ENCODE measurements at regions not wholly inside any gene's neighbourhood (a gene's known extent, or its start where the extent isn't known, plus 50 kb on each side); places are given as distances from the start of the nearest gene placed in this dataset.

GRCh38 chr18:28526196-28526595 lies 349.3 kb upstream of the CDH2 start:
- intact Hi-C loops (cut with micrococcal nuclease) = no loop called here
- POLR2A ChIA-PET (ENCODE audit: partially characterized antibody) = no interaction called here
- no peaks in the 10 kb centered on the region for H3K36me3 Mint-ChIP-seq
- H3K4me3 Mint-ChIP-seq = no peak overlapping the region
- H3K27ac Mint-ChIP-seq = no peak overlapping the region
- CTCF ChIA-PET (ENCODE audit: partially characterized antibody) = no interaction called here
- Histone ChIP-seq H3K4me3 (ENCODE audit: low read length in 2 of 2) (no peak overlapping the region), H3K4me1 (ENCODE audit: insufficient read depth, low read length) (no peaks in the 10 kb centered on the region), H3K27me3 (ENCODE audit: insufficient read depth, low read length) (no peaks in the 10 kb centered on the region), H3K36me3 (ENCODE audit: insufficient read depth, low read length) (no peaks in the 10 kb centered on the region), H3K27ac (ENCODE audit: low read depth, low read length) (no peak overlapping the region), H3K9me3 (ENCODE audit: control insufficient read depth in 1 of 2, low read length in 2 of 2) (no peaks in the 10 kb centered on the region)
- H3K9me3 Mint-ChIP-seq = peaks cover 0 to 23% (median 11%) of the 10 kb centered on the region in 8 donors
- DNase-seq = no peak
- no peaks in the 10 kb centered on the region for H3K4me1 Mint-ChIP-seq
- H3K27me3 Mint-ChIP-seq = no peaks in the 10 kb centered on the region

- ChIA-PET CTCF (ENCODE audit: partially characterized antibody) (no interaction called here), POLR2A (ENCODE audit: partially characterized antibody) (interaction anchor here (0.6 kb wide), 1 partner anchor 1395 kb away, joined by 3 read pairs; no protein-coding TSS in a partner anchor)
- intact Hi-C loops (cut with micrococcal nuclease) = no loop called here
- no peaks in the 10 kb centered on the region for H3K27me3 Mint-ChIP-seq
- H3K4me1 Mint-ChIP-seq = no peaks in the 10 kb centered on the region
- Histone ChIP-seq H3K4me3 (ENCODE audit: low read length in 2 of 2) (no peak overlapping the region), H3K27me3 (ENCODE audit: insufficient read depth, low read length) (no peaks in the 10 kb centered on the region), H3K27ac (ENCODE audit: low read depth, low read length) (no peak overlapping the region), H3K36me3 (ENCODE audit: insufficient read depth, low read length) (no peaks in the 10 kb centered on the region), H3K9me3 (ENCODE audit: control insufficient read depth in 1 of 2, low read length in 2 of 2) (no peaks in the 10 kb centered on the region), H3K4me1 (ENCODE audit: insufficient read depth, low read length) (no peaks in the 10 kb centered on the region)
- no peak overlapping the region for H3K27ac Mint-ChIP-seq
- no peaks in the 10 kb centered on the region for H3K36me3 Mint-ChIP-seq
- no peak overlapping the region for H3K4me3 Mint-ChIP-seq
- DNase-seq = no peak
- peaks cover 0 to 30% (median 13%) of the 10 kb centered on the region in 8 donors for H3K9me3 Mint-ChIP-seq
These were observed 347.0 kb upstream of the CDH2 start for GRCh38 chr18:28523758-28524475.

GRCh38 chr18:28522236-28522635 lies 345.3 kb upstream of the CDH2 start:
- Histone ChIP-seq H3K27ac (ENCODE audit: low read depth, low read length) (no peak overlapping the region), H3K9me3 (ENCODE audit: control insufficient read depth in 1 of 2, low read length in 2 of 2) (no peaks in the 10 kb centered on the region), H3K36me3 (ENCODE audit: insufficient read depth, low read length) (no peaks in the 10 kb centered on the region), H3K27me3 (ENCODE audit: insufficient read depth, low read length) (no peaks in the 10 kb centered on the region), H3K4me3 (ENCODE audit: low read length in 2 of 2) (no peak overlapping the region), H3K4me1 (ENCODE audit: insufficient read depth, low read length) (no peaks in the 10 kb centered on the region)
- H3K27me3 Mint-ChIP-seq = no peaks in the 10 kb centered on the region
- no peak overlapping the region for H3K27ac Mint-ChIP-seq
- DNase-seq = no peak
- H3K4me1 Mint-ChIP-seq = no peaks in the 10 kb centered on the region
- ChIA-PET CTCF (ENCODE audit: partially characterized antibody) (no interaction called here), POLR2A (ENCODE audit: partially characterized antibody) (no interaction called here)
- peaks cover 0 to 27% (median 14%) of the 10 kb centered on the region in 8 donors for H3K9me3 Mint-ChIP-seq
- intact Hi-C loops (cut with micrococcal nuclease) = no loop called here
- no peaks in the 10 kb centered on the region for H3K36me3 Mint-ChIP-seq
- H3K4me3 Mint-ChIP-seq = no peak overlapping the region

- no peak overlapping the region for H3K4me3 ChIP-seq (ENCODE audit: low read length in 2 of 2)
- Mint-ChIP-seq H3K36me3 (no peaks in the 10 kb centered on the region), H3K9me3 (peaks cover 0 to 33% (median 17%) of the 10 kb centered on the region in 8 donors), H3K27me3 (no peaks in the 10 kb centered on the region), H3K27ac (no peak overlapping the region), H3K4me3 (no peak overlapping the region), H3K4me1 (no peaks in the 10 kb centered on the region)
- no peak overlapping the region for H3K27ac ChIP-seq (ENCODE audit: low read depth, low read length)
- intact Hi-C loops (cut with micrococcal nuclease) = no loop called here
- ChIA-PET CTCF (ENCODE audit: partially characterized antibody) (no interaction called here), POLR2A (ENCODE audit: partially characterized antibody) (no interaction called here)
- no peaks in the 10 kb centered on the region for H3K27me3 ChIP-seq (ENCODE audit: insufficient read depth, low read length)
- H3K36me3 ChIP-seq (ENCODE audit: insufficient read depth, low read length) = no peaks in the 10 kb centered on the region
- no peaks in the 10 kb centered on the region for H3K9me3 ChIP-seq (ENCODE audit: control insufficient read depth in 1 of 2, low read length in 2 of 2)
- no peak for DNase-seq
- H3K4me1 ChIP-seq (ENCODE audit: insufficient read depth, low read length) = no peaks in the 10 kb centered on the region
These were observed 343.1 kb upstream of the CDH2 start for GRCh38 chr18:28519997-28520396.

GRCh38 chr18:28514699-28515098 lies 337.8 kb upstream of the CDH2 start:
- ChIA-PET POLR2A (ENCODE audit: partially characterized antibody) (no interaction called here), CTCF (ENCODE audit: partially characterized antibody) (no interaction called here)
- Histone ChIP-seq H3K27me3 (ENCODE audit: insufficient read depth, low read length) (no peaks in the 10 kb centered on the region), H3K4me1 (ENCODE audit: insufficient read depth, low read length) (no peaks in the 10 kb centered on the region), H3K36me3 (ENCODE audit: insufficient read depth, low read length) (no peaks in the 10 kb centered on the region), H3K27ac (ENCODE audit: low read depth, low read length) (no peak overlapping the region), H3K4me3 (ENCODE audit: low read length in 2 of 2) (no peak overlapping the region), H3K9me3 (ENCODE audit: control insufficient read depth in 1 of 2, low read length in 2 of 2) (no peaks in the 10 kb centered on the region)
- no peak for DNase-seq
- H3K36me3 Mint-ChIP-seq = no peaks in the 10 kb centered on the region
- H3K9me3 Mint-ChIP-seq = peaks cover 0 to 42% (median 23%) of the 10 kb centered on the region in 8 donors
- no peaks in the 10 kb centered on the region for H3K4me1 Mint-ChIP-seq
- no peaks in the 10 kb centered on the region for H3K27me3 Mint-ChIP-seq
- no peak overlapping the region for H3K4me3 Mint-ChIP-seq
- H3K27ac Mint-ChIP-seq = no peak overlapping the region
- intact Hi-C loops (cut with micrococcal nuclease) = no loop called here

- Histone ChIP-seq H3K4me1 (ENCODE audit: insufficient read depth, low read length) (no peaks in the 10 kb centered on the region), H3K9me3 (ENCODE audit: control insufficient read depth in 1 of 2, low read length in 2 of 2) (no peaks in the 10 kb centered on the region), H3K4me3 (ENCODE audit: low read length in 2 of 2) (no peak overlapping the region), H3K36me3 (ENCODE audit: insufficient read depth, low read length) (no peaks in the 10 kb centered on the region), H3K27ac (ENCODE audit: low read depth, low read length) (no peak overlapping the region), H3K27me3 (ENCODE audit: insufficient read depth, low read length) (no peaks in the 10 kb centered on the region)
- H3K4me1 Mint-ChIP-seq = no peaks in the 10 kb centered on the region
- H3K27ac Mint-ChIP-seq = no peak overlapping the region
- peaks cover 0 to 35% (median 22%) of the 10 kb centered on the region in 8 donors for H3K9me3 Mint-ChIP-seq
- ChIA-PET POLR2A (ENCODE audit: partially characterized antibody) (no interaction called here), CTCF (ENCODE audit: partially characterized antibody) (no interaction called here)
- no peak overlapping the region for H3K4me3 Mint-ChIP-seq
- intact Hi-C loops (cut with micrococcal nuclease) = no loop called here
- DNase-seq = no peak
- H3K36me3 Mint-ChIP-seq = no peaks in the 10 kb centered on the region
- H3K27me3 Mint-ChIP-seq = no peaks in the 10 kb centered on the region
These were observed 335.4 kb upstream of the CDH2 start for GRCh38 chr18:28512357-28512756.

- no peaks in the 10 kb centered on the region for H3K4me1 Mint-ChIP-seq
- H3K36me3 ChIP-seq (ENCODE audit: insufficient read depth, low read length) = no peaks in the 10 kb centered on the region
- H3K4me3 ChIP-seq (ENCODE audit: low read length in 2 of 2) = no peak overlapping the region
- H3K4me3 Mint-ChIP-seq = no peak overlapping the region
- H3K36me3 Mint-ChIP-seq = no peaks in the 10 kb centered on the region
- CTCF ChIA-PET (ENCODE audit: partially characterized antibody) = no interaction called here
- no peak overlapping the region for H3K27ac ChIP-seq (ENCODE audit: low read depth, low read length)
- H3K27me3 ChIP-seq (ENCODE audit: insufficient read depth, low read length) = no peaks in the 10 kb centered on the region
- H3K4me1 ChIP-seq (ENCODE audit: insufficient read depth, low read length) = no peaks in the 10 kb centered on the region
- intact Hi-C loops (cut with micrococcal nuclease) = no loop called here
- POLR2A ChIA-PET (ENCODE audit: partially characterized antibody) = no interaction called here
- no peaks in the 10 kb centered on the region for H3K27me3 Mint-ChIP-seq
- no peak for DNase-seq
- no peaks in the 10 kb centered on the region for H3K9me3 ChIP-seq (ENCODE audit: control insufficient read depth in 1 of 2, low read length in 2 of 2)
- peaks cover 0 to 33% (median 17%) of the 10 kb centered on the region in 8 donors for H3K9me3 Mint-ChIP-seq
- no peak overlapping the region for H3K27ac Mint-ChIP-seq
These were observed 334.5 kb upstream of the CDH2 start for GRCh38 chr18:28511413-28511821.

GRCh38 chr18:28510210-28510609 lies 333.3 kb upstream of the CDH2 start:
- intact Hi-C loops (cut with micrococcal nuclease) = no loop called here

More at GRCh38 chr18:28510210-28510609, 333.3 kb upstream of the CDH2 start:
- no peaks in the 10 kb centered on the region for H3K27me3 Mint-ChIP-seq
- no peak for DNase-seq
- Histone ChIP-seq H3K36me3 (ENCODE audit: insufficient read depth, low read length) (no peaks in the 10 kb centered on the region), H3K4me3 (ENCODE audit: low read length in 2 of 2) (no peak overlapping the region), H3K9me3 (ENCODE audit: control insufficient read depth in 1 of 2, low read length in 2 of 2) (no peaks in the 10 kb centered on the region), H3K27me3 (ENCODE audit: insufficient read depth, low read length) (no peaks in the 10 kb centered on the region), H3K27ac (ENCODE audit: low read depth, low read length) (no peak overlapping the region), H3K4me1 (ENCODE audit: insufficient read depth, low read length) (no peaks in the 10 kb centered on the region)
- H3K9me3 Mint-ChIP-seq = peaks cover 0 to 39% (median 16%) of the 10 kb centered on the region in 8 donors
- no peak overlapping the region for H3K4me3 Mint-ChIP-seq
- H3K36me3 Mint-ChIP-seq = no peaks in the 10 kb centered on the region
- no peaks in the 10 kb centered on the region for H3K4me1 Mint-ChIP-seq
- ChIA-PET POLR2A (ENCODE audit: partially characterized antibody) (no interaction called here), CTCF (ENCODE audit: partially characterized antibody) (no interaction called here)
- H3K27ac Mint-ChIP-seq = no peak overlapping the region

All from CD4-positive, alpha-beta memory T cell (primary cell).